Midbrain (tissue), 1 donor: ENCODE measurements at regions not wholly inside any gene's neighbourhood (a gene's known extent, or its start where the extent isn't known, plus 50 kb on each side); places are given as distances from the start of the nearest gene placed in this dataset.
"Not testable (repeated sequence)": the region's sequence is repeated elsewhere in the genome, so short reads cannot be mapped to it uniquely, and the experiment has no call there.

ENCODE experiments used
- DNase-seq: peaks from one replicate; lab custom pipeline; 2025; lab: John Stamatoyannopoulos, UW

GRCh38 chr10:53650794-53651193 lies 878.2 kb upstream of the MBL2 start:
- DNase-seq = no peak

DNA sequence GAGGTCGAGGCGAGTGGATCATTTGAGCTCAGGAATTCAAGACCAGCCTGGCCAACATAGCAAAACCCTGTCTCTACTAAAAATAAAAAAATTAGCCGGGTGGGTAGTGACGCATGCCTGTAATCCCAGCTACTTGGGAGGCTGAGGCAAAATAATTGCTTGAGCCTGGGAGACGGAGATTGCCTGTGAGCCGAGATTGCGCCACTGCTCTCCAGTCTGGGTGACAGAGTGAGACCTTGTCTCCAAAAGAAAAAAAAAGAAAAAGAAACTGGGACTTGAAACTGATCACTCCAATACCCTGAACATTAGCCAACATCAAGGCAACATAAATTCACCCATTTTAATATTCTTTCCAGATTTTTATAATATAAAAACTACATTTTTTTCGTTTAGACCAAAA lies 874.6 kb upstream of the MBL2 start:
- not testable (repeated sequence) for DNase-seq

GRCh38 chr10:53646525-53646924 lies 873.9 kb upstream of the MBL2 start:
- DNase-seq = no peak

- DNase-seq = no peak
Observed at GRCh38 chr10:53645951-53646350, 873.4 kb upstream of the MBL2 start.

DNA sequence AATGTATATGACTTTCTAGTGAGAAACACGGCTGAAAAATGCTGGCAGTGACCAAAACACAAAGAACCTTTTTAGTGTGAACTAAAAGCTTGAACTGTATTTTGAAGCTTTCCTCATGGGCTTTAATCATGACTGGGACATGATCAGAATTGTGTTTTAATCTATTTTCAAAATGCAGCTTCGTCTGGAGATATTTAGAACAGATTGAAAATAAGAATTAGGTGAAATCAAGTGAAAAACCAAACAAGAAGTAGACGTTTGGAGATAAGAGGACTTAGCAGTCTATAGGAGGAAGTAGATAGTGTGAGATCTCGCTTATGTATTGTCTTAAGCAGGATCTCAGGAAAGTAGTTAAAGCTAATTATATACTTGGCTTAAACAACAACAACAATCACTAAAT lies 865.4 kb upstream of the MBL2 start:
- no peak for DNase-seq

- no peak for DNase-seq
Observed at GRCh38 chr10:53624722-53625121, 852.1 kb upstream of the MBL2 start.

- DNase-seq = no peak
Observed at GRCh38 chr10:53622201-53622600, 849.6 kb upstream of the MBL2 start.

DNA sequence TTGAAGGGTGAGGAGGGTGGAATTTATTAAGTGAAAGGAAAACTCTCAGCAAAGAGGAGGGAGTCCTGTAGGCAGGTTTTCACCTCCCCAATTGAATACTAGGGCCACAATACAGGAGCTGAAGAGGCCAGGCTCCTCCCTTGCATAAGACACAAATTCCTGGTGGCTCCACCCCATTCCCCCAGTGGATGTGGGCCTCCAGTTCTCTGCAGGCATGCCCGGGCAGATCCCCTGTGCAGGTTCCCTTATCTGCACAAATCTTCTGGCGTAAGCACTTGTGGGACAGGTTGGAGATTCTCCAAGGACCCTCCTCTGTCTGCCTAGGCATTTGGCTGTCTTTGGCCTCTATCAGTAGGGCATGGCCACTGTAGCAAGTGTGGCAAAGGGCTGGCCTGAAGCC lies 847.1 kb upstream of the MBL2 start:
- DNase-seq = no peak

GRCh38 chr10:53607691-53608090 lies 835.1 kb upstream of the MBL2 start:
- no peak for DNase-seq

DNA sequence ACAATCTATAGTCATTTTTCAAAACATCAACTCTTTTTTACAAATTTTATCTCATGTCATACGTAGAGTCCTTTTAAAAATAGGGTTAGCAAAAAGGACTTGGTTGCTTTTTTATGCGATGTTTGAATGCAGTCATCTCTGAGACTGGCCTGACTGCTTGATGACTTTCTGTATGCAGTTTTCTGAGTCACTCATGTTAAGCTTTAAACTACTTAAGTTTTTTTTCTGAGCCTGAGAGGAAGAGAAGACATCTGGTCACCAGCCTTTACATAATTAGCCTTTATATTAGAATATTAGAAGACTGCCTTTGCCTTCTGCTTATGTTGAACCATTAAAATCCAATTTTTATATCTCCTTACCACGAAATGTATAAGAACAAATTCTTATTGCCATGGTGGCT lies 834.4 kb upstream of the MBL2 start:
- DNase-seq = no peak

DNA sequence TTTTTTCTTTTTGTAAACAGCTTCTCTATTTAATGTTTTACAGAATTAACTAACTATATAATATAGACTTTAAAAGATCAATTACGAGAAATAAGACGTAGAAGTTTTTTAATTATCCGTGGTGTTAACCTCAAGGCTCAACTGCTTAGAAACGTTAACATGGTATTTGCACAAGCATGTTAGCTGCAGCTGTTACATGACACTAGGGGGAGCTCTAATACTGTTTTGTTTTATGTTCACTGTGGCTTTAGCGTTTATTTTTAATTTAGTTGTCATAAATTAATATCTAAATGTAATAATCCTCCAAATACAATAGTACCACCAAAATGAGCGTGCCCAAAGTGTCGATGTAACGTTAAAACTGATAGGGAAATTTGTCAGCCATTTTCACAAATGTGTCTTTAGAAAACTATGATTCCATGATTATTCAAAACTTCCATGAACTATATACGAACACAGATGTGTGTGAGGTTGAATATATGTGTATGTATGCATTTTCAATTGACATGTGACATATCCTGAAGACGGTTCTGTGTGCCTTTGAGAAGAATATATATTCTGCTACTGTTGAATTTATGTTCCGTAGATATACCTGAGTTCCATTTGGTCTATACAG lies 828.8 kb upstream of the MBL2 start:
- DNase-seq = peak; percentile 54

DNA sequence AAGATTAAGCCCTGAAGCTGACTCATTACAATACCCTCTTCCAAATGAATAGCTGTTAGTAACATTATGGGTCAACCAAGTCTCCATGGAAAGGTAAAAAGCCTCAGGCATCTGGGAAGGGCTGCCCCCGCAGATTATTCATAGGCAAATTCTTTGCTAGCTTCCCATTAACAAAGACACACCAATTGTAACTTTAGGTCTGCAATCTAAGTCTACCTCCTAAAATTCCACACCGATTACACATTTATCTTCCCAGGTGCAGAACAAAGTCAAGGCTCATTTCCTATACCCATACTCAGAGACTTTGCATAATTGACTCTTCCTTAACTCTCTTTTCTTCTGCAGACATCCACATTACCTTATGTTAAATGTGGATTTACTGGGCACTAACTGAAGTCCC lies 826.3 kb upstream of the MBL2 start:
- no peak for DNase-seq

DNA sequence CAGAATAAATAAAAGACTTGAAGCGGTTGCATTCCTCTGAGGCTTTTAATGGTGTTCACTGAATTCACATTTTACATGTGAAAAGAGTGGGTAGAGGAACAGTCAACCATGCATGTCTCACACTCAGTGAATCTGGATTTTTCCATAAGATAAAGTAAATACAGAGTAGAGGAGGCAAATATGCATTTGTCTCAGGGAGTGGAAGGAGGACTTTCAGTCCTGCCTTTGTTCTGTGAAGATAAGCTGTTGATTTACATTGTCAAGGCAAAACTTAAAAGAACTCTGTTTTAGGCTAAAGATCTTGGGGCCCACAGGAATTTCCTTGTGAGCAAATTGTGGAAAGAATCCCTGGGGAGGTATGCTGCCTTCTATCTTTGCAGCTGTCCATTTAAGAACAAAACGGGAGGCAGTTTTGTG lies 825.3 kb upstream of the MBL2 start:
- no peak for DNase-seq

- no peak for DNase-seq
Observed at GRCh38 chr10:53580465-53580864, 807.9 kb upstream of the MBL2 start.

DNA sequence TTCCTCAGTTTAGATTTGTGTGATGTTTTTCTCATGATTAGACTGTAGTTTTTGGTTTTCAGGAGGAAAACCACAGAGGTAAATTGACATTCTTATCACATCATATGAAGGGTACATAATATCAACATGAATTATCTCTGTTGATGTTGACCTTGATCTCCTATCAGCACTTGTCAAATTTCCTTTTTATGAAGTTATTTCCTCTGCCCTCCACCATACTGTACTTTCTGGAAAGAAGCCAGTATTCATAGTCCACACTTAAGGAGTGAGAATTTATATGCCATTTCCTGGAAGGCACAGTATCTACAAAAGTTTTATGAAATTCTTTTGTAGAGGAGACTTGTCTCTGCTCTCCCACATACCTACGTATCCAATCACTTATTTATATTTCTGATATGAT lies 807.2 kb upstream of the MBL2 start:
- DNase-seq = no peak

DNA sequence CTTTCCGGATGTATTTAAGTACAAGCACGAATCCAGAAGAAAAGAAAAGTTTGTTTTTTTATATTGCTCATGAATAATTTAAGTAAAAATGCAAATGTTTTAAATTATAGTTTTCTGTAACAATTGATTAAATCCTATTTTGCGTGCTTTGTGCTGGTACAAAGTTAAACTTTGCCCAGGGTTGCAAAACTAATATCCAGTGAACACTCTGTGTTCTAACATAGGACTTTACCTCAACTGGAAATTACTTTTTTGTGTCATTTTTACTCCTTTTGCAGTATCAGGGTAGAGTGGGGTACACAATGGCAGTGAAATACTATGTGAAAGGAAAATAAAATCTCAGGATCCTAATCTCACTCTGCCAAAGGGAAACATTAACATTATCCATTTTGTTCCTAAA lies 801.4 kb upstream of the MBL2 start:
- no peak for DNase-seq

GRCh38 chr10:53573498-53573897 lies 800.9 kb upstream of the MBL2 start:
- DNase-seq = no peak

DNA sequence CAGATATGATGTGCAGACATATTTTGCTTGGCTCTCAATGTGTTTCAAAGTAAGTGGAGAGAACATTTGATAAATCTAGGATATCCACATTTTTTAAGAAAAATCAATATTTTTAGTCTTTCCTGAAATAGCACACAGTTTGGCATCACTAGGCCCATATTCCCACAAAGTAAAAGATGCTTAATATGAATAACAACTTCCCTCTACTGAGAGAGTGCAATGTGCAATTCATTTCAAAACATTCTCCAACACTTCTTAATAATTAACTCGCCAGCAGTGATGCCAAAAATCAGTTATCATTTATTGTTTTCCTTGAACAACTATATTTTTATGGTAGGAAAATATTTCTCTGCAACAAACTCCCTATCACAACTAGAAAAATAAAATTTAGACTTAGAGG lies 800.2 kb upstream of the MBL2 start:
- DNase-seq = no peak

DNA sequence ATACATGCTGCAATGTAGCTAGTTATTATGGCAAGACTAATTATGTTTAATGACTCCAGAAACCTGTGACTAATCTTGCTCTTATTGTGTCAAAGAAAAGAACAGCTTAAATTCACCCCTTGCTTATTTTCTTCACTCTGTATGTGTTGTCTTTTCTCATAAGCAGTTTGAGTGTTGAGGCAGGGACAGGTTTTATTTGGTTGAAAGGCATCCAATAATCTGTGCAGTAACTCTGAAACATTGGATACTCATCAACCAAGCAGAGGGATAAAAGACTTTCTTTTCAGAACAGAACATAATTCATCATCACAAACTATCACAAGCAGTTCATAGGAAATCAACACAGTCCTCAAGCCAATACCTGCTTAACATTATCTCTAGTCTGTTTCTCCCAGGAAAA lies 797.6 kb upstream of the MBL2 start:
- no peak for DNase-seq

DNA sequence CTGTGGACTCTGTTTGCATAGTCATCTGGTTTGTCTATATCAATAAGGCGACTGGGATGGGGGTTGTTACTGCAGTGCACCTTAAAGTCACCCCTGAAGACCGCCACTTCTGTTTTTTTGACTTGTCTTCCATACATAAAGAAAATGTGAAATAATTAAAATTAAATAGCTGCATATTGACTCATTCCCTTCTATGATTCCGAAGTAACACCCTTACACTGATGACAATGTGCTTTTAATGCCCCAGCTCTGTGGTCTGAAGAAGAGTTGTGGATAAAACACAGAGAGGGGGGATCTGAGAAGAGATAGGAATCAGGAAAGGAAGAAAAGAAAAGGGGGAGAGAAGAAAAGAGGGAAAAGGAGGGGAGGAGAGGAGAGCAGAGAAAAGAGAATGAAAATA lies 796.9 kb upstream of the MBL2 start:
- no peak for DNase-seq

- DNase-seq = no peak
Observed at GRCh38 chr10:53548664-53549063, 776.1 kb upstream of the MBL2 start.

DNA sequence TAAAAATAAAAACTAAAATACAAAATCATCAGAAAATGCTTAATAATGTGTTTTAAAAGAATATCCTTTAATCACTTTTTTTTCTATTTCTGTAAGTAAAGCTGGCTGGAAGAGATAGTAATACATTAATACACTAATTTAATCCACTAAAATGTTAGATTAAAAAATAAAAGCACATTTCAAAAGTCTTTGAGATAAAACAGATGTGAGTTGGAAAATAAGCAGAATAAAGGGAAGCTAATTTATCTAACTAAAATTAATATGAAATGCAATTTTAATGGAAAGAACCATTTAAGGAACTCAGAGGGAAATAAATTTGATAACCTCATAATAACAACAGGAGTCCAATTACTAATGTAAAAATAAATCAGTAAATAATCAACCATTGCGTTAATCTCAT lies 774.8 kb upstream of the MBL2 start:
- DNase-seq = no peak

DNA sequence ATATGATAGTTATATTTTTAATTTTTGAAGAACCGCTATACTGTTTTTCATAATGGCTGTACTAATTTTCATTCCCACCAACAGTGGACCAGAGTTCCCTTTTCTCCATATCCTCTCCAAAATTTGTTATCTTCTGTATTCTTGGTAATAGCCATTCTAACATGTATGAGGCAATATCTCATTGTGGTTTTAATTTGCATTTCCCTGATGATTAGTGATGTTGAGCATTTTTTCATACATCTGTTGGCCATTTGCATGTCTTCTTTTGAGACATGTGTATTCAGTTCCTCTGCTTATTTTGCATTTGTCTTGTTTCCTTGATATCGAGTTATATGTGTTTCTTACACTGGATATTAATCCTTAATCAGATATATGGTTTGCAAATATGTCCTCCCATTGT lies 770.8 kb upstream of the MBL2 start:
- DNase-seq = no peak

- no peak for DNase-seq
Observed at GRCh38 chr10:53537508-53537907, 764.9 kb upstream of the MBL2 start.

- DNase-seq = no peak
Observed at GRCh38 chr10:53536322-53536721, 763.7 kb upstream of the MBL2 start.
